Caki2 (cell line): ENCODE measurements at regions not wholly inside any gene's neighbourhood (a gene's known extent, or its start where the extent isn't known, plus 50 kb on each side); places are given as distances from the start of the nearest gene placed in this dataset.

Experiments used
- DNase-seq: peaks from one replicate; pipeline ENCODE4 v3.0.0-alpha.2; 2015; ENCODE audit warnings: low read depth
- in situ Hi-C: cut with HindIII; loops from 2 replicates; pipeline ENCODE4 v1.10.0; 2016; ENCODE audit warnings: low sequenced_read_pairs, low pct_unique_long_range_greater_than_20kb, mixed read lengths

DNA sequence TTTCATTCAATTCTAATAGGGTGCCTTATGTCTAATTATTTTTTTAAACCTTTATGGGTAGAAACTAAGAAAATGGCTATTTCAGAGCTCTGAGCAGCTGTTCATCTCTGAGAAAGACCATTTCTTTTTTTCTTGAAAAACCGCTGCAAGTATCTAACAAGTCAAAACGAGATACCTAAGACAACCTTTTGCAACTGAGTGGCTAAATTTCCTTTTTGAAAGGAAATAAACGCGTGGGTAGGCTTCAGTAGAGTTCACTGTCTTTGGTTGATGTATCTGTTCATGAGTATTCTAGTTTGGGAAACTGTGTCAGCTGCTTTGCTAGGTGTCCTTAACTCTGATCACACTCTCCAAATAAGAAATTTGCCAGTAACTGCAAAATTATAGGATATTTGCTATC is 104.3 kb upstream of the LINC00305 start:
- in situ Hi-C loops = no loop called here

DNA sequence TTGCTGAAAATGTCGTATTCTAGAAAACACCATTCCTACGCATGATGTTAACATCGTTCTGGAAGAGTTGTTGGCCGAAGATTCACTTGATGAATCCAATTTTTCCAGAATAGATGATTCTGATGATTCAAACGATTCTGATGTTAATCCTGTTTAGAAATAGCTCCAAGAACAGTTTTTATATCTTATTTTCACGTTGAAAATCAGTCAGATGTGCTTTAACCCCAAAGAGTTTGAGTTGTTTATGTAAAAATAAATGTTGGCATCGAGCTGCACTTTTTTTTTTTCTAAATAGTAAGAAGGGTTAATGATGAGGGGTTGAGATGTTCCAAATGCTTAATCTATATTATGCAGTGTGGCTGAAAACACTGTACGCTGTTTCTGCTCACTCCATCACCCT is 99.9 kb upstream of the LINC00305 start:
- in situ Hi-C loops = no loop called here
- no peak for DNase-seq

More for the DNA sequence above, 104.3 kb upstream of the LINC00305 start:
- DNase-seq = no peak

DNA sequence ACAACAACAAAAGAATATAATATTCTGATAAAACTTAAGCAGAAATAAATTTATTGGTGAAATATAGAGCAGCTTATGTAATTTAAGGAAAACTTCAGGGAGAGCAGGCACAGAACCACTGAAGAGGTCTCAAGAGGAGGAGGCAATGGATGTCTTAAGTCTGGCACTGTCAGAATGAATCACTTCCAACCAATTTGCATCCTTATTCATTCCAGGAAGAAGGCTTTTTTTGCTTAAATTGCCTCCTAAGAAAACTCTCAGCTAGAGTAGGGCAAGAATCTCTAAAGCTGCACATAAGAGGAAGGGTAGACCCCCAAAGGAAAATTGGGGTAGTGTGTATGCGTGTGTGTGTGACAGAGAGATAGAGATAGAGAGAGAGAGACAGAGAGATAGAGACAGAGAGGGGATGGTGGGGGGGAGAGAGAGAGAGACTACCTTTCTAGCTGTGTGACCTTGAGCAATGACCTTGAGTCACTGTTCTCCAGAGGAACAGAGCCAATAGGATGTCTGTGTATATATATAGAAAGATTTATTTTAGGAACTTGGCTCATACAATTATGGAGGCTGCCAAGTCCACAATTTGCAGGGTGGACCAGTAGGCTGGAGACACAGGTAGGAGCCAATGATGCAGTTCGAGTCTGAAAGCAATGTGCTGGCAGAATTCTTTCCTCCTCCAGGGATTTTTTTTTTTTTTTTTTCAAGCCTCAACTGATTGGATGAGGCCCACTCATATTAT is 96.4 kb upstream of the LINC00305 start:
- DNase-seq = no peak
- in situ Hi-C loops = no loop called here

DNA sequence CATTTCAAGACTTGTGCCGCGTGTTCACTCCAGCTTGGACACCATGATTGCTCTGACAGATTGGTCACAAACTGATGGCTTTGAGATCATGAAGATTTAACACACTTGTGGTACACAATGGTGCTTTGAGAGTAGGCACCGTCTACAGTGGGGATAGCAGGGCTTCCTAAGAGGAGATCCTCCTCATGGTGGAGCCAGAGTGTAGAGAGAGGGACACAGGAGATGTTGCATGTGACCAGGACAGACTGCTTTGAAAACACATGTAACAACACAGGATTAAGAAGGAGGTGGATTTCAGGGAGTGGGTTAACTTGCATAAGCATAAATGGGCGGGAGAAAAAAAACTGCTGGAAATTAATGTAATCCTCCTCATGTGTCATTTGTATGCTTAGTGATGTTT is 95.7 kb upstream of the LINC00305 start:
- in situ Hi-C loops = no loop called here
- DNase-seq = no peak

DNA sequence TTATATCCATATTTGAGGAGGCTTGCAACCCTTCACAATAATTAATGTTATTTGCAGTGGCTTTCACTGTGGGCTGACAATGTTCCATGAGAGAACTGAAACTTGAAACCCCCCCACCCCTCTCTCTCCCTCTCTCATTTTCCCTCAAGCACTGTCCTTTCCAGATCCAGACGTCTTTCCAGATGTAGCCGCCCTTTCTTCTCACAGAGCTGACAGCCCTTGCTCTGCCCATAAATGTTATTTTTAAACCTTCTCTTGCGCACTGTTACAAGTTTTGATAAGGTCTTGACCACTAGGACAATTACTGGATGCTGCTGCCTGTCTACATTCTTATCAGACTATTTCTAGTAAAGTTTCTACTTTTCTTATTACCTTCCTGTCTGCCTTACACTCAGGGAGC is 91.4 kb upstream of the LINC00305 start:
- DNase-seq = no peak
- in situ Hi-C loops = no loop called here

DNA sequence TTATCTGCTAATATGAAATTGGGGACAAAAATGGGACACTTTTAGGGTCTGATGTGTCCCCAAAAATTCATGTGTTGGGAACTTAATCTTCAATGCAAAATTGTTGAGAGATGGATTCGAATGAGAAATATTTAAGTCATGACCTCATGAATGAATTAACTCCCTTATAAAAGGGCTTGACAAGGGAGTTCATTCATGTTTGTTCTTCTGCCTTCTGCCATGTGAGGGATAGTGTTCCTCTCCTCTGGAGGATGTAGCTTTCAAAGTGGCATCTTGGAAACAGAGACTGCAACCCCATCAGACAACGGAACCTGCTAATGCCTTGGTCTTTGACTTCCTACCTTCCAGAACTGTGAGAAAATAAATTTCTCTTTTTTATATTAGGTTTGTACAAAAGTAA is 89.2 kb upstream of the LINC00305 start:
- no peak for DNase-seq
- in situ Hi-C loops = no loop called here

DNA sequence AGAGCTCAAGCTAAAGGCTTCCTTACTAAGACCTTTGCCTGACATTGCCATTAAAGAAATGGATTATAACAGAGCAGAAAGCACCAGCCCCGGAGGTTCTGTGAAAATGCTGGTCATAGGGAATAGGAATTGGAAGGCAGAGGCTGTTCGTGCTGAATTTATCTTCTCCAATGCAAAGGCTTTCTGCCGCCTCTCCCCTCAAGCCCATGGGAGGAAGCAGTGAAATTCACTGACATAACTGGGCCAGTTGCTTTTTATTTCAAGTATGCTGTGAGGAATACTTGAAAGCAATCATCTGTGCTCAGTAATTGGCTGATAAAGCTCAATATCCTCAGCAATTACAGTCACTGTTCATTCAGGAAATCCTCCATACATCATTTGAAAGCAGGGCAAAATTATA is 85.4 kb upstream of the LINC00305 start:
- DNase-seq = no peak
- in situ Hi-C loops = no loop called here

DNA sequence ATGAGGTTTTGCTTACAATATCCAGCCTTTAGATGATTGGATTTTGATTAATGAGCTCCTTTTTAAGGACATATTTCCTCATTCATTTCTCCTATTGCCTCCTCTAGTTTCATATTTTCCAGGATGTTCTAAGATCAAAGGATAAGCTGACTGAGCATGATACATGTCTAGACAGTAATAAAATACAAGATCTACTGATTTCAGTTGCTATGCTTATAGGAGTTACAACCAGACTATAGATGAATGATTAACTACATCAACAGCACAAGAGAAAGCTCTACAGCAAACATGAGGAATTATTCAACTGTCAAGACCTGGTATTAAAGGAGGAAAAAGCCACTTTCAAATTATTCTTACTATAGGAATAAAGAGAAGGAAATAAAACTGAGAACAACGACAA is 85.0 kb upstream of the LINC00305 start:
- in situ Hi-C loops = no loop called here
- no peak for DNase-seq

DNA sequence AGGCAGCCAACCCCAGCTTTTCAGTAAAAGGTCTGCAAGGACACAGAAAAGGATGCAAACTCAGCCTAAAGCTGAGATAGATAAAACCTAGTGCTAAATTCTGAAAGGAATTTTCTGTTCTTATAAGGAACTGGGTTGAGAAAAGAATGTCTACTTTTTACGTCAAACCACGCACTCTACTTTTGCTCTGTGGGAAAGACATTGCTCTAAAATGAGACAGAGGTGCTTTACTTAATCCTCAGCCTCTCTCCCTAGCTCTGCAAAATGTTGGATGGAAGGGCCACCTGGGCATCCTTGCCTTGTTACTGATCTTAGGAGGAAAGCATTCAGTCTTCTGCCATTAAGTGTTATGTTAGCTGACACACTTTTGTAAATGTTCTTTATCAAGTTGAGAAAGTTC is 72.1 kb upstream of the LINC00305 start:
- in situ Hi-C loops = no loop called here
- DNase-seq = no peak

DNA sequence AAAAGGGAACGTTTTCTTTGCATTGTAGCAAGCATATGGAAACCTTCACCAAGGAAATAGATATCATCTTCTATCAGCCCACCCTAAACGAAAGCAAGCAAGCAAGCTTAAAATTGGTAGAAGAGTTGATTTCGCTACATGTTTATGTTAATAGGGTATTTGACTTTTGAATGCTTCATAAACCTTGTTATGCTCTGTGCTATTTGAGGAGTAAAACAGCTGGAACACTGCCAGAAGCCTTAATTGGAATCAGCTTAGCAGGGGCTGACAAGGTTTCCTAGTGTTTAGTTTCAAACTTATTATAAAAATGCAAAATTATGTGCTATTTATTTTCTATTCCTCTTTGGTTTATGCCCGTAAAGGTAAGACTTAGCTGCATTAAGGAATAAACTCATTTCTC is 70.6 kb upstream of the LINC00305 start:
- in situ Hi-C loops = no loop called here
- DNase-seq = no peak

DNA sequence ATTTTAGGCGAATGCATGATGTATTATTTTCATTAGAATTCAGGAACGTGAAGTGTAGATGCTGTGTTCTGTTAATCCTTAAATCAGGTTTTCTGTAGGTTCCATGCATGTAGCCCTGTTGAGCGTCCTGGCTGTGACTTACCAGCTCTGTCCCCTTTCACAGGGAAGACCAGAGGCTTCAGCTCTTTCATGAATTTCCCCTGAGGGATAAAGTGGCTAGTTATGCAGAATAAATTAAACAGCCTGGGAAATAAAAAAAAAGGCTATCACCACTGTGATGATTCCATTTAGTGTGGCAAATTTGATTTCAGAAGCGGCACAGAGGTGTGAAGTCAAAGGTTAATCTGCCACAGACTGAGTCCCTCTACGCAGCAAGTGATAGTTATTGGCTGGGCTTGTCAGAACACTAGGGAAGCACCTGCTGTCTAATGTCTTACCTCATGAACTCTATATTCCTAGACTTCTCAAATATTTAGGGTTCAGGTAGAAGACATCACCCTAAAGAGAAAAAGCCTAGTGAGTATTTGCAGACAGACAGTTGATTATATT is 61.6 kb upstream of the LINC00305 start:
- in situ Hi-C loops = no loop called here
- DNase-seq = no peak

DNA sequence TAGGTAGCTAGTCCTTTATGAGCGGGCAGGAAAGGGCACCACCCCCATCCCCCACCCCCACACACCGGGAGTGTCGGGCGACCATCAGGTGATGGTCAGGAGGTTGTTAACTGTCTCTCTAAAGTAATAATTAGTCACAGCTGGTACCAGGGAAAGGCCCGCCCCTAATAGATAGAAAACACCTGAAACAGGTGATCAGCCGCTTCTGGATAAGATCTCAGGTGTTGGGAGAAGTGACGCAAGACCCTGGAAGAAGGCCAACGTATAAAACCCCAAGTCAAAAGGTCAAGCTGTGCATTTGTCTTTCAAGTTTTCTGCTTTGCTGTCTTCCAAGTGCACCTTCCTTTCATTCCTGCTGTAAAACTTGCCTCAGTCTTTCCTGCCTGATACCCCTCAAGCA is 59.6 kb upstream of the LINC00305 start:
- DNase-seq = no peak
- in situ Hi-C loops = no loop called here

DNA sequence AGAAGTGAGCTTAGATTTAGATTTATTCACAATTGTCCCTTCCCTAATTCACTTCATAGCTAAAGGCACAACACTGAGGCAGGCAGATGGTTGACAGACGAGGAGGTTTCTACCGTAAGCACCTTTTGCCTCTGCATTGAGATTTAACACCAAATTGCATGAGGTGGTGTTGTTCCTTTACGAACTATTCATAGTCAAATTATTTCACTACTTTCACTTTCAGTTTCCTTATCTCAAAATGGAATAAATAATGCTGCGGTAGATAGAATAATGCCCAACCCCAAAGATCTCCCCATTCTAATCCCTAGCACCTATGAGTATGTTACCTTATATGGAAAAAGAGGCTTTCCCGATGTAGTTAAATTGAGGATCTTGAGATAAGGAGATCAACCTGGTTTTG is 58.9 kb upstream of the LINC00305 start:
- DNase-seq = no peak
- in situ Hi-C loops = no loop called here

DNA sequence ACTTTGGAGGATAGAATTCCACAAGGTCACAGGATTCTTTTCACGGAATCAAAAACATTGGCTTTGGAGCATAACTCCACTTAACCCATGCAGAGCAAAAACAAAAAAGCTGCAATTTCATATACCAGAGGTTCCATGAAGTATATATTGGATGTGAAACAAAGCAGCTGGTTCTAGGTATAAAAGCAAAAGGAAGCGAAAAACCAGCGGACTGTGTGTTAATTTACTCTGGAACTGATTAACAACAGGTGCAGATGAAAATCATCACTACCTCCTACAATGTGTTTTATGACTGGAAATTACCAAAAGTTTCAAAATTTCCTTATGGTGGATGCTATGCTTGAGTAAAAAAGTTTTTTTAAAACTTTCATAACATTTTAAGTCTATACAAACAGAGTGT is 54.4 kb upstream of the LINC00305 start:
- DNase-seq = no peak
- in situ Hi-C loops = no loop called here

DNA sequence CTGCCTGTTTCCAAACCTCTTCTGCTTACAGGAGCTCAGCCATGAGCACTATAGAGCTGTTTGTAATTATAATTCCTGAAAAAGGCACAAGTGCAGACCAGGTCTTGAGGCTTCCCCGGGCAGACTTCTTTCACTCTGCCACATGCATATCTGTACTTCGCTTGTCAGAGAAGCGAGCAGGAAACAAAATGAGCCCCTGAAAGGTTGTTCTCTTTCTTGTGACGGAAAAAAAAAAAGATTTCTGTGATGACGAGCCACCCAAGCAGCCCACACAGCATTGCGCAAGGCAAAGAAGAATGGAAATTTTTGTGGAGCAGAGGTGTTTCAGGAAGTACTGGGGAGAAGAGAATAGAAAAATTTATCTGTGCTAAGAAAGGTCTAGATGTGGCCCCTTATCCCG is 54.0 kb upstream of the LINC00305 start:
- in situ Hi-C loops = no loop called here
- DNase-seq = no peak

DNA sequence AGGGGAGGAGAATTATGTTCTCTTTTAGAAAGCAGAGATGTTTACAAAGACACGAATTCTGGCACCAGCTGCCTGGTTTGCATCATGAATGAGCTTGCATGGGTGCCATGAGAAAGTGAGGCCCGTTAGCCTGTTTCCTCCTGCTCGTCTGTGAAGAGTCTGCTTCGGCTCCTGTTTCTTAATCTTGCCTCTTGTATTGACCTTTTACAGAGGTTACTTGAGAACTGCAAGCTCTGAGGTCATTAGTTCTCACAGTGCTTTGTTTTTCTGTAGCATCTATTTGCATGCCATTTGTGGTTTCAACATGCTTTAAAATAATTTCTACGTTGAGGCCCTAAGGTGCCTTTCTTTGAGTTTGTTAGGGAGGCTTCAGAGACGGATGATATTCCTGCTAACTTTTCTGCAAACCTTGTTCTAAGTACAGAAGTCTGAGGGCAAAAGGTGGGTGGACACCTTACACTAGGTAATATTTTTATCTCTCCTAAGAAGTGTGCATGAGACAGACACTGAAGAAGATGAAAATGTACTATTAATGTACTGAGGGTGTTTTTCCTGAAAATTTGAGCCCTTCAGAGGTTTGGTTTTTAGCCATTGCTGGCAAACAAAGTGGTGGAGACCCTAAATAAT is 53.4 kb upstream of the LINC00305 start:
- DNase-seq = no peak
- in situ Hi-C loops = no loop called here

DNA sequence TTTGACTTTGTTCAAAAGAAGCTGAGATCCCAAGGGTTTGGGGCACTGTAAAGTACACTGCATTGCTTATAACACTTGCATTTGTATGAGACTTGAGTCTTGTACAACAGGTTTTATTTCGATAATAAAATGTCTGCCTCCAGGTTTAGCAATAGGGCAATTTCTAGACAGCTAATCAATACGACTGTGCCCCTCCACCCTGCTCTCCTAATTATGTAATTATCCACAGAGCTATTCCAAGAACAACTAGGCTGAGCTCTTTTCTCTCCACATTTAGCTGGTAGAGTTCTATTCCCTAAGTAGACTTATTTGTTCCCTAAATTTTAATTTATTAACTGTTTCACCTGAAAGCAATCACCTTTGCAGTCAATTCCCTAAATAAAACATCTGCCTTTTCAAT is 52.9 kb upstream of the LINC00305 start:
- in situ Hi-C loops = no loop called here
- no peak for DNase-seq

DNA sequence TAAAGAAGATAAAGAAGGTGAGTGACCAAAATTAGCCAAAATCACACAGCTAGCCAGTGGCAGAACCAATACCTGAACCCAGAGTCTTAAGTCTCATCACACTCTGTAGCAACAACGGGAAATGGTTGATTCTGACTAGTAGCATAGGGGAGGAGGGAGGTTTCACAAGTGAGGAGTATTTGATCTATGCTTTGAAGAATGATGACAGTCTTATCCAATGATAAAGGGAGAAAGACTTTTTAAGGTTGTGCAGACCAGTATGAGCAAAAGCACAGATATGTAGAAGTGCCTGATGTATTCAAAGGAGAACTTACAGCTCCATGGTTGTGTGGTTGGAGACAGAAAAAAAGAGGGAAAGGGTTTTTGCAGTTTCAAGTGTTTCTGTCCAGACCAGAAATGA is 50.7 kb upstream of the LINC00305 start:
- in situ Hi-C loops = no loop called here
- DNase-seq = no peak
